GM23338 (cell line): ENCODE measurements at regions not wholly inside any gene's neighbourhood (a gene's known extent, or its start where the extent isn't known, plus 50 kb on each side); places are given as distances from the start of the nearest gene placed in this dataset.

Source experiments
- ATAC-seq: fragments of 200-7000 bp; cut with Tn5 transposase; 3 replicates; pipeline ENCODE4 v1.9.1; 2020
- DNase-seq: peaks from one replicate; pipeline ENCODE4 v3.0.0-alpha.2; 2015; ENCODE audit warnings: low spot score
- H2AFZ ChIP-seq: fragments of 200-600 bp; sonication (generic); 2 replicates; pipeline ENCODE4 v1.8.0; 2016; ENCODE audit warnings: antibody characterized with exemption, mild to moderate bottlenecking, moderate library complexity
- H3F3A ChIP-seq: fragments of 200-600 bp; sonication (generic); replicated peaks from 2 replicates; pipeline ENCODE4 v1.8.0; 2017; ENCODE audit warnings: antibody characterized with exemption, mixed run types, low read depth
- H3K27ac ChIP-seq: fragments of 200-600 bp; sonication (generic); 2 replicates; pipeline ENCODE4 v1.6.1; 2016; ENCODE audit warnings: low read depth
- H3K27me3 ChIP-seq: fragments of 200-600 bp; sonication (generic); 2 replicates; pipeline ENCODE4 v1.8.0; 2016; ENCODE audit warnings: mild to moderate bottlenecking, mixed run types, moderate library complexity; ENCODE audit not compliant: insufficient read depth
- H3K36me3 ChIP-seq: fragments of 200-600 bp; sonication (generic); 2 replicates; pipeline ENCODE4 v1.8.0; 2016; ENCODE audit warnings: mild to moderate bottlenecking; ENCODE audit not compliant: insufficient read depth
- H3K4me1 ChIP-seq: fragments of 200-600 bp; sonication (generic); 2 replicates; pipeline ENCODE4 v1.8.0; 2016; ENCODE audit warnings: mild to moderate bottlenecking, moderate library complexity; ENCODE audit not compliant: insufficient read depth
- H3K4me2 ChIP-seq: fragments of 200-600 bp; sonication (generic); 2 replicates; pipeline ENCODE4 v1.7.1; 2017; ENCODE audit warnings: mixed run types
- H3K4me3 ChIP-seq: fragments of 200-600 bp; sonication (generic); 2 replicates; pipeline ENCODE4 v1.6.1; 2016; ENCODE audit warnings: mixed run types
- H3K79me2 ChIP-seq: fragments of 200-600 bp; sonication (generic); replicated peaks from 2 replicates; pipeline ENCODE4 v1.8.0; 2017; ENCODE audit warnings: mild to moderate bottlenecking; ENCODE audit not compliant: insufficient read depth
- H3K9me2 ChIP-seq: fragments of 200-600 bp; sonication (generic); 2 replicates; pipeline ENCODE4 v1.8.0; 2017; ENCODE audit not compliant: insufficient read depth
- H4K20me1 ChIP-seq: fragments of 200-600 bp; sonication (generic); replicated peaks from 2 replicates; pipeline ENCODE4 v1.8.0; 2017; ENCODE audit warnings: mild to moderate bottlenecking; ENCODE audit not compliant: insufficient read depth
- H3K27ac Mint-ChIP-seq: 2 replicates; pipeline ENCODE4 v1.8.0; 2020; ENCODE audit warnings: inconsistent platforms, mild to moderate bottlenecking, moderate library complexity, mixed read lengths
- H3K27me3 Mint-ChIP-seq: 3 replicates; pipeline ENCODE4 v1.8.0; 2022; ENCODE audit warnings: low read depth, mild to moderate bottlenecking, moderate library complexity, mixed read lengths, inconsistent platforms; ENCODE audit not compliant: insufficient read depth, poor library complexity
- H3K36me3 Mint-ChIP-seq: 3 replicates; pipeline ENCODE4 v1.8.0; 2021; ENCODE audit warnings: low read depth, mild to moderate bottlenecking, inconsistent platforms, moderate library complexity, mixed read lengths
- H3K4me1 Mint-ChIP-seq: 3 replicates; pipeline ENCODE4 v1.8.0; 2020; ENCODE audit warnings: mild to moderate bottlenecking, inconsistent platforms, mixed read lengths
- H3K4me3 Mint-ChIP-seq: 3 replicates; pipeline ENCODE4 v1.8.0; 2021; ENCODE audit warnings: moderate library complexity, mild to moderate bottlenecking, inconsistent platforms, mixed read lengths
- H3K9me3 Mint-ChIP-seq: 3 replicates; pipeline ENCODE4 v1.8.0; 2020; ENCODE audit warnings: moderate library complexity, mild to moderate bottlenecking, inconsistent platforms, mixed read lengths
- CREB1 ChIP-seq: fragments of 250-450 bp; sonication (Bioruptor Pico); IDR thresholded peaks from 2 replicates; pipeline ENCODE4 v1.5.0; 2020; ENCODE audit warnings: low read depth, mild to moderate bottlenecking, moderate library complexity
- CTCF ChIP-seq, 2 experiments: fragments of 200-600 bp in 1 of 2; sonication (generic) in 1 of 2; conservative IDR thresholded peaks; 2 replicates each; pipeline versions ENCODE4 v1.5.1 to v1.6.1; 2016 to 2017; ENCODE audit warnings: antibody characterized with exemption in 2 of 2, low read depth in 2 of 2, mild to moderate bottlenecking in 2 of 2, moderate library complexity in 1 of 2
- EZH2 ChIP-seq: fragments of 200-600 bp; sonication (generic); IDR thresholded peaks from one replicate; pipeline ENCODE4 v1.8.0; 2017; ENCODE audit warnings: antibody characterized with exemption, mild to moderate bottlenecking, low read depth; ENCODE audit not compliant: unreplicated experiment
- EZH2phosphoT487 ChIP-seq: fragments of 200-600 bp; sonication (generic); IDR thresholded peaks from one replicate; pipeline ENCODE4 v1.8.1; 2018; ENCODE audit warnings: antibody characterized with exemption; ENCODE audit not compliant: unreplicated experiment
- JUNB ChIP-seq: IDR thresholded peaks from one replicate; pipeline ENCODE4 v1.6.1; 2016; ENCODE audit warnings: antibody characterized with exemption; ENCODE audit not compliant: unreplicated experiment
- NANOG ChIP-seq: IDR thresholded peaks from 2 replicates; pipeline ENCODE4 v1.6.1; 2016; ENCODE audit warnings: antibody characterized with exemption, borderline replicate concordance
- POLR2AphosphoS5 ChIP-seq: IDR thresholded peaks from 2 replicates; pipeline ENCODE4 v1.6.1; 2016; ENCODE audit warnings: antibody characterized with exemption, low read depth
- STAT1 ChIP-seq: IDR thresholded peaks from one replicate; pipeline ENCODE4 v1.6.1; 2016; ENCODE audit warnings: antibody characterized with exemption; ENCODE audit not compliant: unreplicated experiment
- ZNF114 ChIP-seq: fragments of 250-450 bp; sonication (Bioruptor Pico); IDR thresholded peaks from 2 replicates; pipeline ENCODE4 v1.5.0; 2020; ENCODE audit warnings: mild to moderate bottlenecking, moderate library complexity
- ZNF331 ChIP-seq: fragments of 250-450 bp; sonication (Bioruptor Pico); IDR thresholded peaks from 2 replicates; pipeline ENCODE4 v1.5.0; 2020; ENCODE audit warnings: low read depth, mild to moderate bottlenecking, moderate library complexity
- ZNF462 ChIP-seq: fragments of 250-450 bp; sonication (Bioruptor Pico); IDR thresholded peaks from 2 replicates; pipeline ENCODE4 v1.5.0; 2020; ENCODE audit warnings: mild to moderate bottlenecking, moderate library complexity
- TF ChIP-seq, protein P1 (sequence below): IDR thresholded peaks from one replicate; pipeline ENCODE4 v1.6.1; 2018; ENCODE audit warnings: antibody characterized with exemption; ENCODE audit not compliant: unreplicated experiment
- TF ChIP-seq, protein P2 (sequence below): IDR thresholded peaks from 2 replicates; pipeline ENCODE4 v1.6.1; 2016; ENCODE audit warnings: antibody characterized with exemption

GRCh38 chr5:159854916-159855315 is 61.4 kb upstream of the ADRA1B start (continued):
- TF ChIP-seq POLR2AphosphoS5: no peak

GRCh38 chr5:159855476-159856191 is 60.6 kb upstream of the ADRA1B start:
- ATAC-seq (no peak), DNase-seq (no peak)
- Mint-ChIP-seq H3K4me3 (no peak overlapping the region), H3K4me1 (0 out of 3 replicates have a peak, but pooled peaks cover under 1% of the 10 kb centered on the region), H3K27ac (no peak overlapping the region), H3K36me3 (no peaks in the 10 kb centered on the region), H3K9me3 (peaks cover 6% of the 10 kb centered on the region; the same call in 1 of the 3 replicates), H3K27me3 (peaks cover 3% of the 10 kb centered on the region)
- Histone ChIP-seq H3F3A (no peaks in the 10 kb centered on the region), H2AFZ (no peak overlapping the region), H3K27ac (no peak overlapping the region), H3K4me3 (no peak overlapping the region), H3K27me3 (no peaks in the 10 kb centered on the region), H3K79me2 (no peaks in the 10 kb centered on the region), H3K4me2 (no peak overlapping the region), H3K36me3 (no peaks in the 10 kb centered on the region), H3K9me2 (peaks cover 1% of the 10 kb centered on the region; the same call in 1 of the 2 replicates), H4K20me1 (no peaks in the 10 kb centered on the region), H3K4me1 (no peaks in the 10 kb centered on the region)
- TF ChIP-seq, protein P1, sequence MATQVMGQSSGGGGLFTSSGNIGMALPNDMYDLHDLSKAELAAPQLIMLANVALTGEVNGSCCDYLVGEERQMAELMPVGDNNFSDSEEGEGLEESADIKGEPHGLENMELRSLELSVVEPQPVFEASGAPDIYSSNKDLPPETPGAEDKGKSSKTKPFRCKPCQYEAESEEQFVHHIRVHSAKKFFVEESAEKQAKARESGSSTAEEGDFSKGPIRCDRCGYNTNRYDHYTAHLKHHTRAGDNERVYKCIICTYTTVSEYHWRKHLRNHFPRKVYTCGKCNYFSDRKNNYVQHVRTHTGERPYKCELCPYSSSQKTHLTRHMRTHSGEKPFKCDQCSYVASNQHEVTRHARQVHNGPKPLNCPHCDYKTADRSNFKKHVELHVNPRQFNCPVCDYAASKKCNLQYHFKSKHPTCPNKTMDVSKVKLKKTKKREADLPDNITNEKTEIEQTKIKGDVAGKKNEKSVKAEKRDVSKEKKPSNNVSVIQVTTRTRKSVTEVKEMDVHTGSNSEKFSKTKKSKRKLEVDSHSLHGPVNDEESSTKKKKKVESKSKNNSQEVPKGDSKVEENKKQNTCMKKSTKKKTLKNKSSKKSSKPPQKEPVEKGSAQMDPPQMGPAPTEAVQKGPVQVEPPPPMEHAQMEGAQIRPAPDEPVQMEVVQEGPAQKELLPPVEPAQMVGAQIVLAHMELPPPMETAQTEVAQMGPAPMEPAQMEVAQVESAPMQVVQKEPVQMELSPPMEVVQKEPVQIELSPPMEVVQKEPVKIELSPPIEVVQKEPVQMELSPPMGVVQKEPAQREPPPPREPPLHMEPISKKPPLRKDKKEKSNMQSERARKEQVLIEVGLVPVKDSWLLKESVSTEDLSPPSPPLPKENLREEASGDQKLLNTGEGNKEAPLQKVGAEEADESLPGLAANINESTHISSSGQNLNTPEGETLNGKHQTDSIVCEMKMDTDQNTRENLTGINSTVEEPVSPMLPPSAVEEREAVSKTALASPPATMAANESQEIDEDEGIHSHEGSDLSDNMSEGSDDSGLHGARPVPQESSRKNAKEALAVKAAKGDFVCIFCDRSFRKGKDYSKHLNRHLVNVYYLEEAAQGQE: no peak
- TF ChIP-seq NANOG: no peak
- TF ChIP-seq POLR2AphosphoS5: no peak
- TF ChIP-seq ZNF114 (CRISPR knock-in tag): no peak
- TF ChIP-seq ZNF462 (CRISPR knock-in tag): no peak
- TF ChIP-seq ZNF331: no peak
- no peak for TF ChIP-seq JUNB
- no peak for TF ChIP-seq CREB1 (CRISPR knock-in tag)
- TF ChIP-seq CTCF (conservative IDR thresholded peaks at IDR 0.05; ENCODE audit: low read depth in 2 of 2): no peak
- no peak for TF ChIP-seq EZH2phosphoT487
- TF ChIP-seq, protein P2, sequence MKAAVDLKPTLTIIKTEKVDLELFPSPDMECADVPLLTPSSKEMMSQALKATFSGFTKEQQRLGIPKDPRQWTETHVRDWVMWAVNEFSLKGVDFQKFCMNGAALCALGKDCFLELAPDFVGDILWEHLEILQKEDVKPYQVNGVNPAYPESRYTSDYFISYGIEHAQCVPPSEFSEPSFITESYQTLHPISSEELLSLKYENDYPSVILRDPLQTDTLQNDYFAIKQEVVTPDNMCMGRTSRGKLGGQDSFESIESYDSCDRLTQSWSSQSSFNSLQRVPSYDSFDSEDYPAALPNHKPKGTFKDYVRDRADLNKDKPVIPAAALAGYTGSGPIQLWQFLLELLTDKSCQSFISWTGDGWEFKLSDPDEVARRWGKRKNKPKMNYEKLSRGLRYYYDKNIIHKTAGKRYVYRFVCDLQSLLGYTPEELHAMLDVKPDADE: no peak
- no peak for TF ChIP-seq STAT1
- no peak for TF ChIP-seq EZH2
